Activated CD4-positive, alpha-beta T cell treated with anti-CD3 and anti-CD28 coated beads, Interleukin-2, amount 10 ng/mL, durations not matched to agents 24 days and 14 days (primary cell): ENCODE measurements at regions not wholly inside any gene's neighbourhood (a gene's known extent, or its start where the extent isn't known, plus 50 kb on each side); places are given as distances from the start of the nearest gene placed in this dataset.
"Not testable (repeated sequence)": the region's sequence is repeated elsewhere in the genome, so short reads cannot be mapped to it uniquely, and the experiment has no call there.

Experiments
- DNase-seq: peaks from one replicate; pipeline ENCODE4 v3.0.0; 2022
- H3K27ac Mint-ChIP-seq: one replicate; pipeline ENCODE4 v1.8.0; 2022; ENCODE audit warnings: mild to moderate bottlenecking, mixed read lengths
- H3K27me3 Mint-ChIP-seq: one replicate; pipeline ENCODE4 v1.8.0; 2022; ENCODE audit warnings: mixed read lengths
- H3K36me3 Mint-ChIP-seq: one replicate; pipeline ENCODE4 v1.8.0; 2022; ENCODE audit warnings: low read depth, mild to moderate bottlenecking, mixed read lengths
- H3K4me1 Mint-ChIP-seq: one replicate; pipeline ENCODE4 v1.8.0; 2021; ENCODE audit warnings: mixed read lengths
- H3K4me3 Mint-ChIP-seq: one replicate; pipeline ENCODE4 v1.8.0; 2022; ENCODE audit warnings: mild to moderate bottlenecking, moderate library complexity, mixed read lengths
- H3K9me3 Mint-ChIP-seq: one replicate; pipeline ENCODE4 v1.8.0; 2021; ENCODE audit warnings: mixed read lengths
- intact Hi-C: fragments of 100-400 bp; cut with micrococcal nuclease; formaldehyde crosslinking; loops from one replicate; pipeline ENCODE4 v1.15.1; 2023

DNA sequence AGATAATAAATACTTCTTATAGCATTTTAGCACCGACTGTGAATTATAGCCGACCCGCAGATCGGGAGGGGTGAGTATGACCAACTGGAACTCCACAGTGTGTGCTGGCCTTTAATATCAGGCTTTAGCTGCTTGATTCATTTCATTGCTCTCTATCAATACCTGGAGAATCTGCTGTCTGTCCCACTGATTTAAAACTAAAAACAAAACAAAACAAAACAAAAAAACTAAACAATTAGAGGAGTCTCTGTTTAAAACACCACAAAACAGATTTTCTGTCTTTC lies 216.8 kb downstream of the FAT3 start:
- no peak overlapping the region for H3K4me3 Mint-ChIP-seq
- no peaks in the 10 kb centered on the region for H3K36me3 Mint-ChIP-seq
- no peaks in the 10 kb centered on the region for H3K9me3 Mint-ChIP-seq
- no peak overlapping the region for H3K27ac Mint-ChIP-seq
- no peaks in the 10 kb centered on the region for H3K4me1 Mint-ChIP-seq
- intact Hi-C loops: no loop called here
- H3K27me3 Mint-ChIP-seq: no peaks in the 10 kb centered on the region
- no peak for DNase-seq

DNA sequence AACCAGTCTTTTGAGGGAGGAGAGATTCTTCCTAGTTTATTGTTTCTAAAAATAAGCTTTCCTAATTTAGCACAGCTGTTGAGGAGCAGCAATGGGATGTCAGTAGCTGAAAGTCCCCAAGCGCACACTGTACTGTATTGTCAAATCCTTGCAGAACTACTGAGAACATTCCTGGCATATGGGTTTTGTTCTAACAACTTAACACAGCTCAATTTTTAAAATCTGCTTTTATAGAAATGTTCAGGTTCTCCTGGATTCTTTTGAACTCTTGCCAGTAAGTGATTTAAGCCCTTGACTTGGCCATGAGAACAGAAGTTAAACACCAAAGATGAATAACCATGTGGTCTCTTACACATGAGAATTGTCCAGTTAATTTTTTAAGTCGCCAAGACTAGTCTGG lies 218.6 kb downstream of the FAT3 start:
- H3K36me3 Mint-ChIP-seq: no peaks in the 10 kb centered on the region
- H3K9me3 Mint-ChIP-seq: no peaks in the 10 kb centered on the region
- intact Hi-C loops: no loop called here
- no peak for DNase-seq
- H3K4me1 Mint-ChIP-seq: no peaks in the 10 kb centered on the region
- no peak overlapping the region for H3K27ac Mint-ChIP-seq
- H3K27me3 Mint-ChIP-seq: no peaks in the 10 kb centered on the region
- H3K4me3 Mint-ChIP-seq: no peak overlapping the region

DNA sequence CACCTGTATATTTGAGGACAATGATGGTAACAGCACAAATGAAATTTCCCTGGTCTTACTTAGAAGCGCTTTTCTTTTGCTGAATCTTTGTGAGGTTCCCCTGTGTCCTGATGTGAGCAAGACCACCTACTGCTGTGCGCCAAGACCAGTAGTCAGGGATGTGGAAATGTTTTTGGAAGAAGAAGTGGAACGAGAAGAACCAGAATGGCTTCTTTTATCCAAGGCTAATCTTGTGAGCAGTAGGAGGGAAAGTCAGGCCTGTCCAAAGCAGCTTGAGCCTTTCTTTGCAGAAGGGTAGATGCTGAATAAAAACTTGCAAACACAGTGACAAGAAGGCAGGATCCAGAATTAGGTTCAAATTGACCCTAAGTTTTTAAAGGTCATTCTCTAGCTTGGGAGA lies 223.0 kb downstream of the FAT3 start:
- H3K27me3 Mint-ChIP-seq: no peaks in the 10 kb centered on the region
- H3K9me3 Mint-ChIP-seq: no peaks in the 10 kb centered on the region
- H3K27ac Mint-ChIP-seq: no peak overlapping the region
- intact Hi-C loops: no loop called here
- H3K4me3 Mint-ChIP-seq: no peak overlapping the region
- DNase-seq: no peak
- H3K4me1 Mint-ChIP-seq: no peaks in the 10 kb centered on the region
- H3K36me3 Mint-ChIP-seq: no peaks in the 10 kb centered on the region

DNA sequence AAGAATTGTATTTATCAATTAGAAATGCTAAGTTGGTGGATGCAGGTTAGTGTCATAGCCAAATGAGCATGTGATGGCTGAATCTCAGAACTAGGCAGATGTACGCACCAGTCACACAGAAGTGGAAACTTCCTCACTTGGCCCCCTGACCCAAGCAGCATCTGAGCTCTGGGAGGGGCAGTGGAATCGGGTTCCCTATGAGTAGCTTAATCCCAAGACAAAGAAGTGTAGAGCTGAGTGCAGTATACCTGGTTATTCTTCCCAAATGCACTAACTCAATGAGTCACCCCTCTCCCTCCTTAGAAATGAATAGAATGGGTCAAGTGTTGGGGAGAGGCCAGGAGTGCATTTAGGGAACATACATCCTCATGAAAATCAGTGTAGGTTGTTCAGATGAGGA lies 224.6 kb downstream of the FAT3 start:
- Mint-ChIP-seq H3K36me3 (no peaks in the 10 kb centered on the region), H3K27ac (no peak overlapping the region), H3K27me3 (no peaks in the 10 kb centered on the region), H3K4me1 (no peaks in the 10 kb centered on the region), H3K4me3 (no peak overlapping the region), H3K9me3 (no peaks in the 10 kb centered on the region)
- intact Hi-C loops: no loop called here
- DNase-seq: no peak

DNA sequence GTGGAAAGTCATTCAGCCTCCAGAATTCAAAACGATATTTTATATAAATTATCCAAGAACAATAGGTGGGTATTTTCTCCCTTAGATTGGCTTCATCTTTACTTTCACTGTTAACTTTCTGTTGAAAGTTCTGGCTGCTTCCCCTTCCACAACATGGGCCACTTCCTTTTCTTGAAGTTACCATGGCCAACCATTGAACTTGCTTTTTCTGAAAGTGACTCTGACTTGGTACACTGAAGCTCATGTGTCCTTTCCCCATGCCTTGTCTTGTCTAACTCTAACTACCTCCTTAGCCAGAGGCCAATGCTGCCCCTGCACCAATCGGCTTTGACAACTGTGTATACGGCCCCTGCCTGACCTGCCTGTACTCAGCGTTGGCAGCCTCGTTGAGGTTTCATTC lies 225.2 kb downstream of the FAT3 start:
- no peaks in the 10 kb centered on the region for H3K36me3 Mint-ChIP-seq
- H3K27me3 Mint-ChIP-seq: no peaks in the 10 kb centered on the region
- H3K4me1 Mint-ChIP-seq: no peaks in the 10 kb centered on the region
- no peak for DNase-seq
- no peak overlapping the region for H3K27ac Mint-ChIP-seq
- H3K4me3 Mint-ChIP-seq: no peak overlapping the region
- intact Hi-C loops: no loop called here
- no peaks in the 10 kb centered on the region for H3K9me3 Mint-ChIP-seq

DNA sequence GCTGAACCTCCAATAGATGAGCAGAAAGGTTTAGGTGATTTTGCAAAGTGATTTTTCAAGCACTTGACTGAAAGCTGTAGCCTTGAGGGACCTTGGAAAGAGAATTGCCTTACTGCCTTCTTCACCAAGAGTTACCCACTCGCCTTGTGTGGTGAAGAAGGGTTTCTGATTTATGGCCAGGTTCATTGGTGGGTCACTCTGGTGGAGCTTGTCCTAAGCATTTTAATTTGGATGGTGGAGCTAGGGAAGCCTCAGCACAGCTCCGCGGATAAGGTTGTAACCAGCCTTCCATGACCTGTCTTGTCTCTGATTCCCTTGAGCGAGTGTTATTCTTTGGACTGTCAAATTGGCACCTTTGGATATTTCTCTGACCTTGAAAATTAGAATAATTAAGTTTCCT lies 226.4 kb downstream of the FAT3 start:
- no peak for DNase-seq
- no peak overlapping the region for H3K4me3 Mint-ChIP-seq
- no peak overlapping the region for H3K27ac Mint-ChIP-seq
- no peaks in the 10 kb centered on the region for H3K27me3 Mint-ChIP-seq
- H3K9me3 Mint-ChIP-seq: no peaks in the 10 kb centered on the region
- no peaks in the 10 kb centered on the region for H3K4me1 Mint-ChIP-seq
- H3K36me3 Mint-ChIP-seq: no peaks in the 10 kb centered on the region
- intact Hi-C loops: no loop called here

DNA sequence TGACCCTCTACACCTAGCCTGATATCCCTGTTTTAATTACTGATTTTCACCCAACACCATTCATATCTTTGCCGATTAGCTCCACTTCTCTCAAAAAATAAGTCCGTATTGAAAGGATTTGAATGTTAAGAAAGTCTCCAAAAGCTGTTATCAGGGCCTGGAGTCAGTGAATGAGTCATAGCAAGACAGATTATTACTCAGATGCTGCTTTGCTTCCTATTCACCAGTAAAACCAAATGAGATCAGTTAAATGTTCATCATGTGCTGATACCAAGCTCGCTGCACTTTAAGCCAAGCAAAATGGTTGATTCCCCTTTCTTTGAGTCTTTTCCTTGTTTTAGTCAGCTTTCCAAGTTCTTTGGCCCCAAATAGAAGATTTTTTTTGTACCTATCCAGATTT lies 228.4 kb downstream of the FAT3 start:
- H3K9me3 Mint-ChIP-seq: no peaks in the 10 kb centered on the region
- no peak for DNase-seq
- intact Hi-C loops: no loop called here
- no peaks in the 10 kb centered on the region for H3K36me3 Mint-ChIP-seq
- H3K4me3 Mint-ChIP-seq: no peak overlapping the region
- no peaks in the 10 kb centered on the region for H3K4me1 Mint-ChIP-seq
- no peaks in the 10 kb centered on the region for H3K27me3 Mint-ChIP-seq
- no peak overlapping the region for H3K27ac Mint-ChIP-seq

DNA sequence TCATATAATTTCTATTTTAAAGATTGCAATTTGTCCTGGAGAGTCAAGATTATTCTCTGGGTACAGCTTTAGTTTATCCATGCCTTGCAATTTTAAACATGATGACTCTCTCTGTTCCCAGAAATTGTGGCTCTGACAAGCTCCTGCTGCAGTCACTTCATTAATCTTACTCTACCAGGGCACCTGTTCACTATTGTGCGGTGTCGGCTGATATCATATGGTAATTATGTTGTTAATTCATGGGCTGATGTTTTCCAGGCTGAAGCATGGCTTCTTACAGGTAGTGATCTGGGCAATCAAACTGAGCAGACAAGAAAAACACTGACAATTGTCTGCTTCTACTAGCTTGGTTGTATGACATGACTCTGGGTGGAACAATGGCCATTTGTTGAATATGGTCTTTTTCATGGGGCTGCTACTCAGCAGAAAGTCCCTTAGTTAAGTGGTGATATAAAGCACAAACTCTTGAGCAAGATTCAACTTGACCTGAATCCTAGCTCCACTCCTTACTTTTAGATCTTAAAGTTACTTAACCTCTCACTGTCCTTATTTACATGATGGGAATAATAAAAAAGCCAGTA lies 230.7 kb downstream of the FAT3 start:
- no peak overlapping the region for H3K27ac Mint-ChIP-seq
- no peak overlapping the region for H3K4me3 Mint-ChIP-seq
- H3K27me3 Mint-ChIP-seq: no peaks in the 10 kb centered on the region
- intact Hi-C loops: no loop called here
- no peaks in the 10 kb centered on the region for H3K36me3 Mint-ChIP-seq
- no peaks in the 10 kb centered on the region for H3K9me3 Mint-ChIP-seq
- H3K4me1 Mint-ChIP-seq: no peaks in the 10 kb centered on the region
- no peak for DNase-seq

DNA sequence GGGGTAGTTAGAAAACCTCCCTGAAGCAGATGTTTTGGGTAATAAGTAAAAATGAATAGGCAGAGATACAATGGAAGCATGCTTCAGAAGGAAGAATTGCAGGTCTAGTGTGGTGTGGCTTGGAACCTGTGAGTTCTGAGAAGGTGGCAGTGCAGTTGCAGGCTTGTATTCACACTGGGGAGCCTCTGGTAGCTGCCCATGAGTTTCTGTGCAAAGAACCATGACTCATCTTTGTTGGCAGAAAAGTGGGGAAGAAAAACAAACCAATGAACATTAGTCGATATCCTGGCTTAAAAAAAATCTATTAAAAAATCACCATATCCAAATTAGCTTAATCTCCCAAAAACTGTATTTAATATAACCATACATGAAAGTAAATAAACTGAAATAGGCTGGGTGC lies 232.6 kb downstream of the FAT3 start:
- H3K27me3 Mint-ChIP-seq: peaks cover 3% of the 10 kb centered on the region
- H3K36me3 Mint-ChIP-seq: no peaks in the 10 kb centered on the region

DNA sequence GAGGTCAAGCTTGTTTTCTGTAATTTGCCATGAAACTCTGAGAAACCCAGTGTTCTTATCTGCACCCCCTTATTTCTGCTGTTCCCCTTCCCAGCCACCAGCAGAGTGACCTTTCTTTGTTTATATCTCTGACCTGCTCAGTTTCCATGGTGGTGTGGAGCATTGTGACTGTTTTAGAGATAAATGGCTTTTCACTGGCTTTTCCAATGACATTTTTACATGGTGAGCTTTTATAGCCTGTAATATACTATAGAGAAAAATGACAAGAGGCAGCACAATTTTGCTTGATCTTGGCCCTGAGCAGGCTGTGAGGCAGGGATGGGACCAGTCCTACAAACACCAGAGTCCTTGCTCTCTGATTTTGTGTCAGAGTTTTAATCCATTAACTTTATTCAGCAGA lies 233.9 kb downstream of the FAT3 start:
- Mint-ChIP-seq H3K36me3 (no peaks in the 10 kb centered on the region), H3K4me3 (no peak overlapping the region), H3K9me3 (no peaks in the 10 kb centered on the region), H3K27ac (no peak overlapping the region), H3K4me1 (no peaks in the 10 kb centered on the region), H3K27me3 (peaks cover 3% of the 10 kb centered on the region)
- DNase-seq: no peak
- intact Hi-C loops: no loop called here

More for the DNA sequence above, 232.6 kb downstream of the FAT3 start:
- Mint-ChIP-seq H3K4me3 (no peak overlapping the region), H3K27ac (no peak overlapping the region), H3K4me1 (no peaks in the 10 kb centered on the region), H3K9me3 (no peaks in the 10 kb centered on the region)
- DNase-seq: no peak
- intact Hi-C loops: no loop called here

DNA sequence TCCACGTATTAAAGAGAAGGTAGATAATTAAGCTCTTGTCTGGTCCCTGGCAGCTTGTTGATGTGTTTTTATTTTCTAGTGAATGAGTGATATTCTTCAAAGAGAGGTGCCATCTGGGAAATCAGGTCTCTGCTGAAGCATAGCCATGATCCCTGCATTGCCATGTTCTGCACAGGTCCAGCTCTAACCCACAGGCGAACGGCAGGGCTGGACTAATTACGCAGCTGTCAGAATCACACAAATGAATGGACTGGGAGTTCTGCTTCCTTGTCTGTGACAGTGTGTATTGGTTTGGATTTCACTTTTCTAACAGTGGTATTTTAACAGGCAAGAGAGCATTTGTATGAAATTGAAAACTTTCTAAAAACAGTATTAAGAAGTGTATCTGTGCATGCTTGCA lies 235.6 kb downstream of the FAT3 start:
- Mint-ChIP-seq H3K27ac (no peak overlapping the region), H3K4me1 (no peaks in the 10 kb centered on the region), H3K27me3 (peaks cover 3% of the 10 kb centered on the region), H3K36me3 (no peaks in the 10 kb centered on the region), H3K4me3 (no peak overlapping the region), H3K9me3 (no peaks in the 10 kb centered on the region)
- intact Hi-C loops: no loop called here
- no peak for DNase-seq

DNA sequence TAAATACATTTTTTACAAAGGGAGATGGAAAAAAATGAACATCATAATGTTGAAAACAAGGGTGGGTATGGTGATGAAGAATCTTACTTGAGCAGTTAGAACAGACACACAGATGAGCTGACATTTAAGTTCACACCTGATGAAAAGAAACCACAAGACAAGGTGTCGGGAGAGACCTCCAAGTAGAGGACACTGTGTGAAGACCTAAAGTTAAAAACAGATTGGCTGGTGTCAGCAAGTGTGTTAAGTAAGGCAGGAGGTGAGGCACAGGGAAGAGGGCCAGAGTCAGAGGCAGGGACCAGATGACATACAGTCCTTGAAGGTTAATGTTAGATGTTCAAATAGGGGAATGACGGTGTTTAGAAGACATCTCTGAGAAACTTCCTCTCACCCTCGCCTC lies 236.8 kb downstream of the FAT3 start:
- H3K36me3 Mint-ChIP-seq: no peaks in the 10 kb centered on the region
- no peak overlapping the region for H3K27ac Mint-ChIP-seq
- peaks cover 3% of the 10 kb centered on the region for H3K27me3 Mint-ChIP-seq
- H3K9me3 Mint-ChIP-seq: no peaks in the 10 kb centered on the region
- H3K4me3 Mint-ChIP-seq: no peak overlapping the region
- no peaks in the 10 kb centered on the region for H3K4me1 Mint-ChIP-seq
- intact Hi-C loops: no loop called here
- no peak for DNase-seq

DNA sequence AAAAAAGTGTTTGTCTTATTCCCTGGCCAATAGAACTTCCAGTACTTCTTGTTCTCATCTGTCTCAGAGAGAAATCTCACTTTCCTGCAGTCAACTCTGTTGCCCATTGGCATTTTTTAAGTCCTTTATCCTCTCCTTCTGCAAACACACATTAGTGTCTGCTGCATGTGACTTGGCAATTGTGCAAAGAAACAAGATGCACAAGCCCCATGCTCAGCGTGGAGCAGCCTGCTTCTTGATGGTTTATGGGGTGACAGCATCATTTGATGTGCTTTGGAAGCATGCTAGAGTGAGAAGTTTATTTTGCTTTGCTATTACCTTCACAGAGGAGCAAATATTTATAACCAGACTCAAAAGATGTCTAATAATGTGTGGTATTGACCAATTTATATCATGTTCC lies 238.2 kb downstream of the FAT3 start:
- Mint-ChIP-seq H3K4me1 (no peaks in the 10 kb centered on the region), H3K4me3 (no peak overlapping the region), H3K9me3 (no peaks in the 10 kb centered on the region), H3K27ac (no peak overlapping the region), H3K36me3 (no peaks in the 10 kb centered on the region), H3K27me3 (peaks cover 3% of the 10 kb centered on the region)
- no peak for DNase-seq
- intact Hi-C loops: no loop called here

DNA sequence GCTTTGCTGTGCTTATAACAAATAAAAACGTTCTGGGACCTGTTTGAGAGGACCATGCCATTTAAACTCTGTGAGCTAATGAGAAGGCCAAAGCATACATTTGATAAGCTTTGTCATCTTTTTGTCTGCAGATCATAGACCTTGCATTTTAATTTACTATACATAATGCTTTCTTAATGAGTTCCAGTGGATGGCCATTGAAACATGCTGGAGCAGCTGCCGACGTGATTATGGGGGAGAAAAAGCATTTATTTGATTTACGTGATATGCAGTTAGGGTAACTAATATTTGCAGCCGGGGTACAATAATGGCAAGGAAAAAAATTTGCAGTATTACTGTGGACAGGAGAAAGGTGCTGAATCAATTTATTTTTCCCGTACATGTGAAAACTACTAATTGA lies 240.2 kb downstream of the FAT3 start:
- no peak for DNase-seq
- Mint-ChIP-seq H3K4me1 (no peaks in the 10 kb centered on the region), H3K4me3 (no peak overlapping the region), H3K27me3 (peaks cover 3% of the 10 kb centered on the region), H3K9me3 (no peaks in the 10 kb centered on the region), H3K27ac (no peak overlapping the region), H3K36me3 (no peaks in the 10 kb centered on the region)
- intact Hi-C loops: no loop called here

DNA sequence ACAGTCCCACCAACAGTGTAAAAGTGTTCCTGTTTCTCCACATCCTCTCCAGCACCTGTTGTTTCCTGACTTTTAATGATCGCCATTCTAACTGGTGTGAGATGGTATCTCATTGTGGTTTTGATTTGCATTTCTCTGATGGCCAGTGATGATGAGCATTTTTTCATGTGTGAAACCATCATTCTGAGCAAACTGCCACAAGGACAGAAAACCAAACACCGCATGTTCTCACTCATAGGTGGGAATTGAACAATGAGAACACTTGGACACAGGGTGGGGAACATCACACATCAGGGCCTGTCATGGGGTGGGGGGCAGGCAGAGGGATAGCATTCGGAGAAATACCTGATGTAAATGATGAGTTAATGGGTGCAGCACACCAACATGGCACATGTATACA lies 240.8 kb downstream of the FAT3 start:
- H3K27me3 Mint-ChIP-seq, H3K36me3 Mint-ChIP-seq, H3K4me1 Mint-ChIP-seq, H3K27ac Mint-ChIP-seq, H3K4me3 Mint-ChIP-seq, H3K9me3 Mint-ChIP-seq, intact Hi-C loops, DNase-seq: not testable (repeated sequence)

DNA sequence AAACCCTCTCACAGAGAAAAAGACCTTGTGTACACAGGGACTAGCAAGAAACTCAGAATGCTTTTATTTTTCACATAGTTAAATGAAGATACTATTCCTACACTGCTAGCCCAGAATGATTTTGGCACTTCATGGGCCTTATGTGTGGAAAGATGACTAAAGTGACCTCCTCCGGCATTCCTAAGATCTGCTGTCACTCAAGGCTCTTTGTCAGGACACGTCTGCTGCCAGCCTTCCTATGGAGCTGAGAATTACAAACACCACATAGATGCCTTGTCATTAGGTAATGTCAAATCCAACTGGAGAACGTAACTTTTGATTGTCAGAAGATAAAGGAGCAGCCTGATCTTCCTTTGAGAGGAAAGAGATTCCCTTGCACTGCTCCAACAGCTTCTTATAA lies 249.1 kb downstream of the FAT3 start:
- Mint-ChIP-seq H3K4me1 (no peaks in the 10 kb centered on the region), H3K4me3 (no peak overlapping the region), H3K27me3 (no peaks in the 10 kb centered on the region), H3K9me3 (no peaks in the 10 kb centered on the region), H3K36me3 (no peaks in the 10 kb centered on the region), H3K27ac (no peak overlapping the region)
- no peak for DNase-seq
- intact Hi-C loops: no loop called here
